GM12891 (cell line): ENCODE measurements at regions not wholly inside any gene's neighbourhood (a gene's known extent, or its start where the extent isn't known, plus 50 kb on each side); places are given as distances from the start of the nearest gene placed in this dataset.

Experiments
- PAX5 ChIP-seq: IDR thresholded peaks from 2 replicates; pipeline ENCODE4 v1.6.1; 2011; ENCODE audit warnings: low read length, moderate library complexity, mild to moderate bottlenecking; ENCODE audit not compliant: insufficient read depth, severe bottlenecking
- POLR2A ChIP-seq: IDR thresholded peaks from 2 replicates; pipeline ENCODE4 v1.6.1; 2011; ENCODE audit warnings: low read depth, low read length, control low read depth
- POLR2AphosphoS5 ChIP-seq: IDR thresholded peaks from 2 replicates; pipeline ENCODE4 v1.6.1; 2011; ENCODE audit warnings: low read depth, low read length, control low read depth
- POU2F2 ChIP-seq: IDR thresholded peaks from 2 replicates; pipeline ENCODE4 v1.6.1; 2011; ENCODE audit warnings: low read depth, mild to moderate bottlenecking, control low read depth, low read length, moderate library complexity
- SPI1 ChIP-seq: IDR thresholded peaks from 2 replicates; pipeline ENCODE4 v1.6.1; 2011; ENCODE audit warnings: low read depth, low read length, control low read depth
- TAF1 ChIP-seq: IDR thresholded peaks from 2 replicates; pipeline ENCODE4 v1.6.1; 2011; ENCODE audit warnings: low read depth, low read length, control low read depth

- TF ChIP-seq POLR2A (no peak), POLR2AphosphoS5 (no peak), TAF1 (no peak), PAX5 (no peak), POU2F2 (no peak), SPI1 (no peak)
Measured at GRCh38 chr4:164197556-164197955, 556.4 kb upstream of the SMIM31 start.
